SK-N-SH treated with all-trans-retinoic acid at 6 μM for 48 hours (cell line): ENCODE measurements at regions not wholly inside any gene's neighbourhood (a gene's known extent, or its start where the extent isn't known, plus 50 kb on each side); places are given as distances from the start of the nearest gene placed in this dataset.

Source experiments
- ATAC-seq: fragments of 200-7000 bp; cut with Tn5 transposase; 3 replicates; pipeline ENCODE4 v1.9.1; 2020; ENCODE audit warnings: mild to moderate bottlenecking, moderate library complexity
- ARNTL ChIP-seq: fragments of 450-650 bp; formaldehyde crosslinking; IDR thresholded peaks from 2 replicates; pipeline ENCODE4 v1.5.0; 2020; ENCODE audit warnings: low read depth, mild to moderate bottlenecking, moderate library complexity, borderline replicate concordance
- BACH2 ChIP-seq: fragments of 250-450 bp; sonication (Bioruptor Pico); IDR thresholded peaks from 2 replicates; pipeline ENCODE4 v1.9.0; 2021; ENCODE audit warnings: mild to moderate bottlenecking, borderline replicate concordance
- CSDC2 ChIP-seq: fragments of 250-450 bp; sonication (Bioruptor Pico); IDR thresholded peaks from 2 replicates; pipeline ENCODE4 v1.5.0; 2020; ENCODE audit warnings: mild to moderate bottlenecking, moderate library complexity
- ESRRG ChIP-seq: fragments of 250-450 bp; sonication (Bioruptor Pico); IDR thresholded peaks from 2 replicates; pipeline ENCODE4 v1.6.1; 2021; ENCODE audit warnings: mild to moderate bottlenecking
- ISL1 ChIP-seq: fragments of 250-450 bp; sonication (Bioruptor Pico); IDR thresholded peaks from 2 replicates; pipeline ENCODE4 v2.1.2; 2022; ENCODE audit warnings: mild to moderate bottlenecking, moderate library complexity
- OSR1 ChIP-seq: fragments of 250-450 bp; sonication (Bioruptor Pico); IDR thresholded peaks from 2 replicates; pipeline ENCODE4 v1.8.0; 2022; ENCODE audit warnings: moderate library complexity, mild to moderate bottlenecking, inconsistent platforms
- PATZ1 ChIP-seq: fragments of 250-450 bp; sonication (Bioruptor Pico); IDR thresholded peaks from 2 replicates; pipeline ENCODE4 v1.8.0; 2020; ENCODE audit warnings: mild to moderate bottlenecking, moderate library complexity, borderline replicate concordance
- POU6F1 ChIP-seq: fragments of 250-450 bp; sonication (Bioruptor Pico); IDR thresholded peaks from 2 replicates; pipeline ENCODE4 v1.8.0; 2021; ENCODE audit warnings: low read depth, mild to moderate bottlenecking, moderate library complexity, borderline replicate concordance
- PPARA ChIP-seq: fragments of 250-450 bp; sonication (Bioruptor Pico); IDR thresholded peaks from 2 replicates; pipeline ENCODE4 v1.5.0; 2020; ENCODE audit warnings: mild to moderate bottlenecking, borderline replicate concordance
- RARB ChIP-seq: fragments of 250-450 bp; sonication (Bioruptor Pico); IDR thresholded peaks from 2 replicates; pipeline ENCODE4 v1.8.0; 2021; ENCODE audit warnings: mild to moderate bottlenecking, moderate library complexity
- SNAI2 ChIP-seq: fragments of 250-450 bp; sonication (Bioruptor Pico); IDR thresholded peaks from 2 replicates; pipeline ENCODE4 v1.5.0; 2020; ENCODE audit warnings: mild to moderate bottlenecking, moderate library complexity
- TCF4 ChIP-seq: fragments of 250-450 bp; sonication (Bioruptor Pico); IDR thresholded peaks from 2 replicates; pipeline ENCODE4 v1.8.0; 2021; ENCODE audit warnings: mild to moderate bottlenecking, moderate library complexity, borderline replicate concordance
- TOX ChIP-seq: fragments of 250-450 bp; sonication (Bioruptor Pico); IDR thresholded peaks from 2 replicates; pipeline ENCODE4 v1.8.0; 2021; ENCODE audit warnings: mild to moderate bottlenecking, moderate library complexity, borderline replicate concordance
- TSHZ2 ChIP-seq: fragments of 250-450 bp; sonication (Bioruptor Pico); IDR thresholded peaks from 2 replicates; pipeline ENCODE4 v1.5.0; 2020; ENCODE audit warnings: mild to moderate bottlenecking, moderate library complexity
- ZFP3 ChIP-seq: fragments of 250-450 bp; sonication (Bioruptor Pico); IDR thresholded peaks from 2 replicates; pipeline ENCODE4 v1.5.0; 2020; ENCODE audit warnings: mild to moderate bottlenecking, moderate library complexity
- ZFP30 ChIP-seq: fragments of 450-650 bp; formaldehyde crosslinking; IDR thresholded peaks from 2 replicates; pipeline ENCODE4 v1.5.0; 2022; ENCODE audit warnings: mild to moderate bottlenecking, moderate library complexity
- ZNF70 ChIP-seq: fragments of 450-650 bp; formaldehyde crosslinking; IDR thresholded peaks from 2 replicates; pipeline ENCODE4 v1.5.0; 2020; ENCODE audit warnings: mild to moderate bottlenecking, moderate library complexity
- ZNF8 ChIP-seq: fragments of 450-650 bp; formaldehyde crosslinking; IDR thresholded peaks from 2 replicates; pipeline ENCODE4 v1.5.0; 2020; ENCODE audit warnings: mild to moderate bottlenecking, moderate library complexity
- TF ChIP-seq, protein P1 (sequence below): fragments of 250-450 bp; sonication (Bioruptor Pico); IDR thresholded peaks from 2 replicates; pipeline ENCODE4 v1.5.1; 2021; ENCODE audit warnings: mild to moderate bottlenecking, moderate library complexity

GRCh38 chr5:110255194-110255593 lies 471.3 kb downstream of the TMEM232 start:
- no peak for ATAC-seq
- TF ChIP-seq BACH2 = no peak
- no peak for TF ChIP-seq PPARA
- TF ChIP-seq ARNTL = no peak
- no peak for TF ChIP-seq POU6F1
- no peak for TF ChIP-seq CSDC2 (CRISPR knock-in tag)
- TF ChIP-seq ZNF70 (CRISPR knock-in tag) = no peak
- no peak for TF ChIP-seq ZFP3 (CRISPR knock-in tag)
- no peak for TF ChIP-seq TSHZ2 (CRISPR knock-in tag)
- no peak for TF ChIP-seq RARB (CRISPR knock-in tag)
- no peak for TF ChIP-seq ISL1 (CRISPR knock-in tag)
- TF ChIP-seq ESRRG (CRISPR knock-in tag) = no peak
- no peak for TF ChIP-seq TOX (CRISPR knock-in tag)
- TF ChIP-seq TCF4 (CRISPR knock-in tag) = no peak
- no peak for TF ChIP-seq OSR1 (CRISPR knock-in tag)

DNA sequence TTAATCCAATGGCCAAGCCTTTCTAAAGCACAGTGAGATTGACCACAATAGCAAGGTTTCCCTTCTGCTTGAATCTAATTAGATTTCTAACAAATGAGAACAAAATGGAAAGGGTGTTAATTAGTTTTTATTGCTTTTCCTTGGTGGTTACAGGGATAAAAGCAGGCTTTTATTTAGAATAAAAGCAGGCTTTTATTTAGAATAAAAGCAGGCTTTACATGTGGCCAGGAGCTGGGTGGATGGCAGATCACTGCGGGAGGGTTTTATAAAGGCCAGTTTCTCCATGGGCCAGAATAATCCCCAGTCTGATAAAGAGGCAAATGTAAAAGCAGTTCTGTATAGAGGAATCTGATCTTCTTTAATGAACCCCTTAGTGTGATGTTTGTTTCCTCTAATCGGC lies 470.2 kb downstream of the TMEM232 start:
- ATAC-seq = no peak

More for the DNA sequence above, 470.2 kb downstream of the TMEM232 start:
- TF ChIP-seq ZNF8 (CRISPR knock-in tag) = no peak
- TF ChIP-seq, protein P1, sequence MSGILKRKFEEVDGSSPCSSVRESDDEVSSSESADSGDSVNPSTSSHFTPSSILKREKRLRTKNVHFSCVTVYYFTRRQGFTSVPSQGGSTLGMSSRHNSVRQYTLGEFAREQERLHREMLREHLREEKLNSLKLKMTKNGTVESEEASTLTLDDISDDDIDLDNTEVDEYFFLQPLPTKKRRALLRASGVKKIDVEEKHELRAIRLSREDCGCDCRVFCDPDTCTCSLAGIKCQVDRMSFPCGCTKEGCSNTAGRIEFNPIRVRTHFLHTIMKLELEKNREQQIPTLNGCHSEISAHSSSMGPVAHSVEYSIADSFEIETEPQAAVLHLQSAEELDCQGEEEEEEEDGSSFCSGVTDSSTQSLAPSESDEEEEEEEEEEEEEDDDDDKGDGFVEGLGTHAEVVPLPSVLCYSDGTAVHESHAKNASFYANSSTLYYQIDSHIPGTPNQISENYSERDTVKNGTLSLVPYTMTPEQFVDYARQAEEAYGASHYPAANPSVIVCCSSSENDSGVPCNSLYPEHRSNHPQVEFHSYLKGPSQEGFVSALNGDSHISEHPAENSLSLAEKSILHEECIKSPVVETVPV (CRISPR knock-in tag) = no peak
- no peak for TF ChIP-seq PPARA
- no peak for TF ChIP-seq ZFP30 (CRISPR knock-in tag)
- TF ChIP-seq TSHZ2 (CRISPR knock-in tag) = no peak
- TF ChIP-seq SNAI2 (CRISPR knock-in tag) = no peak
- no peak for TF ChIP-seq PATZ1 (CRISPR knock-in tag)
- no peak for TF ChIP-seq ZFP3 (CRISPR knock-in tag)
- TF ChIP-seq TCF4 (CRISPR knock-in tag) = no peak
- no peak for TF ChIP-seq TOX (CRISPR knock-in tag)
- TF ChIP-seq, all 23 proteins: peak for 0
